ENCODE measurements at regions not wholly inside any gene's neighbourhood (a gene's known extent, or its start where the extent isn't known, plus 50 kb on each side); places are given as distances from the start of the nearest gene placed in this dataset.

GRCh38 chr6:135627092-135627715 is 129.7 kb upstream of the AHI1 start:
- CTCF ChIA-PET: interaction anchor here (0.6 kb wide), 1 partner anchor 9 kb away, joined by 3 read pairs; no protein-coding TSS in a partner anchor
- DNase-seq (ENCODE audit: low spot score): no peak
- H3K27ac ChIP-seq: no peak overlapping the region
- no peak for TF ChIP-seq CTCF (conservative IDR thresholded peaks at IDR 0.05; ENCODE audit: low read depth)
- POLR2A ChIA-PET (ENCODE audit: low non-redundant PET): no interaction called here

- no peak for TF ChIP-seq CTCF (conservative IDR thresholded peaks at IDR 0.05; ENCODE audit: low read depth)
- POLR2A ChIA-PET (ENCODE audit: low non-redundant PET): no interaction called here
- no peak overlapping the region for H3K27ac ChIP-seq
- DNase-seq (ENCODE audit: low spot score): no peak
- CTCF ChIA-PET: no interaction called here
Measured at GRCh38 chr6:135630789-135631376, 133.3 kb upstream of the AHI1 start.

GRCh38 chr6:135631821-135632220 is 134.3 kb upstream of the AHI1 start:
- no peak for TF ChIP-seq CTCF (conservative IDR thresholded peaks at IDR 0.05; ENCODE audit: low read depth)
- no peak for DNase-seq (ENCODE audit: low spot score)
- ChIA-PET POLR2A (ENCODE audit: low non-redundant PET) (no interaction called here), CTCF (no interaction called here)
- H3K27ac ChIP-seq: no peak overlapping the region

- DNase-seq (ENCODE audit: low spot score): no peak
- ChIA-PET CTCF (no interaction called here), POLR2A (ENCODE audit: low non-redundant PET) (no interaction called here)
- TF ChIP-seq CTCF (conservative IDR thresholded peaks at IDR 0.05; ENCODE audit: low read depth): no peak
- H3K27ac ChIP-seq: no peak overlapping the region
Measured at GRCh38 chr6:135633573-135633972, 136.0 kb upstream of the AHI1 start.

GRCh38 chr6:135637701-135638100 is 140.2 kb upstream of the AHI1 start:
- CTCF ChIA-PET: no interaction called here

GRCh38 chr6:135638108-135638507 is 140.6 kb upstream of the AHI1 start:
- H3K27ac ChIP-seq: no peak overlapping the region
- TF ChIP-seq CTCF (conservative IDR thresholded peaks at IDR 0.05; ENCODE audit: low read depth): no peak
- DNase-seq (ENCODE audit: low spot score): no peak
- ChIA-PET POLR2A (ENCODE audit: low non-redundant PET) (no interaction called here), CTCF (no interaction called here)

More at GRCh38 chr6:135637701-135638100, 140.2 kb upstream of the AHI1 start:
- no peak for DNase-seq (ENCODE audit: low spot score)
- POLR2A ChIA-PET (ENCODE audit: low non-redundant PET): no interaction called here
- TF ChIP-seq CTCF (conservative IDR thresholded peaks at IDR 0.05; ENCODE audit: low read depth): no peak
- H3K27ac ChIP-seq: no peak overlapping the region
